ENCODE measurements at regions not wholly inside any gene's neighbourhood (a gene's known extent, or its start where the extent isn't known, plus 50 kb on each side); places are given as distances from the start of the nearest gene placed in this dataset.

DNA sequence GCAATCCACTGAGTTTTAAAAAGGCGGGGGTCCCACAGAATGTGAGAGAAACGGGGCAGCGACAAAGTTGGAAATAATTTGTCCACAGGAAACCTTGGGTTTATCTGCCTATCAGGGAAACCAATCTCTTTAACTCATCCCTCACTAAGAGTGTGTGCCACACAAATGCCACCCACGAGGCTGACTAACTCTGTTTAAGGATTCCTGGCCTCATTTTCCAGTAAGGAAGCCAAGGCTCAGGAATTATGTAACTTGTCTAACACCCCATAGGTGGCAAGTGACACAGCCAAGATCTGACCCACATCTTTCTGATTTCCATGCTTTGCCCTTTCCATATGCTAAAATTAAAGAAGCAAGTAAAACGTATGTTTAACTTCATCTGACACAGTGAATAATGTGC, 263.2 kb downstream of the CNTN3 start:
- no peak for DNase-seq (ENCODE audit: low spot score)

DNA sequence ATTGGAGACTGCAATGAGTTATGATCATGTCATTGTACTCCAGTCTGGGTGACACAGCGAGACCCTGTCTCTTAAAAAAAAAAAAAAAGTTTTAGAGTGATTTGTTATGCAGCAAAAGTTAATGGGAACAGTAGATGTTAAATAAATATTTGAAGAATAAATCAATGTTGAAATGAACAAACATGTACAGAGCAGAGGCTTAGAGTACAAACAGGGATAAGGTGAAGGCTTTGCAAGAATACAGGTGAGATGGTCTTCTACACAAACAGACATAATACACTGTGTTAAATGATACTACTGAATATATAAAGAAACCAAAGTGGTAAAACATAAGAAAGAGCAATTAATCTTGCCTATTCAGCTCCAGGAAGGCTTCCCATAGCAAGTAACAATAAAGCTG, 265.4 kb downstream of the CNTN3 start:
- no peak for DNase-seq (ENCODE audit: low spot score)

DNA sequence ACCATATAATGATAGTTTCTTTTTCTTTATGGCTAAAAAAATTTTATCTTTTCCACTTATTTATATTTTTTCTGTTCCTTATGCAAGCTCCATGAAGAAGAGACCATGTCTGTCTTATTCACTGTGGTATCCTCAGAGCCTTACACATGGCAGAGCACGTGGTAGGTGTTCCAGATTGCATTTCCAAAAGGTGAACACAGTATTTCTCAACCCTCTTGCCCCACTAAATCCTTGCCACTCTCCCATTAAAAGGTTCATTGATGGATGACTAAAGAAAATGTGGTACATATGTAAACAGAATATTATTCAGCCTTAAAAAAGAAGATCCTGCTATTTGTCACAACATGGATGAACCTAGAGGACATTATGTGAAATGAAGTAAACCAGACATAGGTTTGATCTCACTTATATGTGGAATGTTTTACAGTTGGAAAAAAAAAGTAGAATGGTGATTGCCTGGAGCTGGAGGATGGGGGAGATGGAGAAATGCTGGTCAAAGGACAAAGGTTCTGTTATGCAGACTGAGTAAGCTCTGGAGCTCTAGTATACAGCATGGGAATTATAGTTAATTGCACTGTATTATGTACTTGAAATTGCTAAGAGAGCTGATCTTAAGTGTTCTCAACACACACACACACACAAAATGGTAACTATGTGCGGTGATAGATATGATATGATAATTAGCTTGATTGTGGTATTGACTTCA, 266.7 kb downstream of the CNTN3 start:
- no peak for DNase-seq (ENCODE audit: low spot score)

DNA sequence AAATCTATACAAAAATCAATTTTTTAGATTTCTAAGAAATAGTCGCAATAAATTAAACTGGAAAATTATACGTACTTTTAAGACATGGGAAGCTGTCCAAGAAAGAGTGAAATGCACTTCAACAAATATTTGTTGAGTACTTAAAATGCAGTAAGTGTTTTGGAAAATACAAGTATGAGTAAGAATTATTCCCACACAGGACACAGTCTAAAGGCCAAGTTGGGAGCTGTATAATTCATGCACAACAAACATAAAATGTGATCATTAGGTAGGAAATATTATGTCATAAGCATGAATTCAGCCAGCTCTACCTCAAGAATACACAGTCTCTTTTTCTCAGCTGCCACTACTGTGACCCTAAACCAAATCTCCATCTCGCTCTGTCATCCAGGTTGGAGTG, 267.6 kb downstream of the CNTN3 start:
- DNase-seq (ENCODE audit: low spot score), result no peak

DNA sequence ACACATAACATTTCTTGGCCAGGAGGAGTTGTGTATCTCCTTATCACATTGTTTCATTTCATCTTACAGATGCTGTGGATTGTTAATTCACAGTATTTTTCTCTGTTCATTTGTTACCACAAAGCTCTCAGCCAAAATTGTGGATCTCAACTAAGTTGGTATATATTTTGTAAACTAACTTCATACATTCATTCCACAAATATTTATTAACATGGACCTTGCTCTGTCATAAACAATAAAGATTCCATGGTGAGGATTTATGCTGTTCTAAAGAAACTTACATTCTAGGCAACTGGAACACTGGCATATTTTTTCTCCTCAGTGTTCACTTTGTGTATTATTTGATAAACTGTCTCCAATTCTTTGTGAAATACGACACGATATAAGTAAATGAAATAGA, 268.8 kb downstream of the CNTN3 start:
- no peak for DNase-seq (ENCODE audit: low spot score)

DNA sequence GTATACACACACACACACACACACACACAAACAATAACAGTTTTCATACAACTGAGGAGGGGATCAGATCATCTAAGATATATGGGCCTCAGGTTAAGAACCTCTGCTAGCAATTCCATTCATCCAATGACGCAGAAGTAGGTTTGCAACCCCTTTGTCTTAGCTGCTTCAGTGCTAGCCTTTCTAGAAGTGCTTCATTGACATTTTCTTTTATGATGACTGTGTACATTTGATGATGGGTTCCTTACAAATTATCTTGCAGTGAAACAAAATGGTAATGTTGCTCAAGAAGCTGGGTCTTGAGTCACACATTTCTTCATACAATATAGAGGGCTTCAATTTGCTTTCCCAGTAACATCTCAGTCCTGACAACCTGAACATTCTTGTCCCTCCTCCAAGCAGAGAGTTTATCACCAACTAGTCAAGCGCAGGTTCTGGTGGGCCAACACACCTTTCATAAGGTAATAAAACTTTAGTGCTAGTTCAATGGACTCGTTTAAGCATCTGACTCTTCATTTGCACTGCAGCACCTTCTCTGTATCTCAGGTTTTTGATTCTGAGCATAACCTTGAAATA, 269.5 kb downstream of the CNTN3 start:
- DNase-seq (ENCODE audit: low spot score), result no peak

DNA sequence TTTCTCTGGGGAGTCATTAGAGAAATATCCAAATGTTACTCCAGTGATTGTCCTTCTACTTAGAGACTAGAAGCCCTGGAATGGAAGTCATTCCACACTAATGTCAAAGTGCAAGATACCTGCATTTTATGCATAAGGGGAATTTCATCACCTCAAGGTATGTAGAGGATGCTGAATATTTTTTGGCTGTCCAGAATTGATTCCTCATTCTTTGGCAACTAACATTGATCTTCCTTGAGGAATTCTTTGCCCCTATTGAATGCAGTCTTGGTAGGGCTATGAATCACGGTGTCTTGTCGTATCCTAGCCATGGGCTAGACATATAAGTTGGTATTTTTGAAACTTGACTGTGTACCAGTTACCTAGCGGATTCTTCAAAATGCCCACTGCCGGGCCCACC, 271.1 kb downstream of the CNTN3 start:
- no peak for DNase-seq (ENCODE audit: low spot score)

DNA sequence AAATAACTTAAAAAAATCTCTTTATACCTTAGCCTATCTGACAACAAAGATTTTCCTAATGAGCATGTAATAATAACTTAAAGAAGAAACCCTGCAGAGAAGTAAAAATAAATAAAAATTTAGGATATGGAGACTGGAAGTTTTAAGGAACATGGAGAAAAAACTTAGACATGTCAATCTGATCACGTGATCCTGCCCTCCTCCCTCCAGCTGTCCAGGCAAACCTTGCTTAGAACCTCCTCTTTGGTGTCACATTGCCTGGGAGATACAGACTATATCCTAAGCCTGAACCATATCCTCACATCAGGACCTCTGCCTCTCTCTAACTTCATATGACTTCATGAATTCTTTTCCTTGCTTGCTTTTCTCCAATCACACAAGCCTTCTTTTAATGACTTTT, 275.5 kb downstream of the CNTN3 start:
- no peak for DNase-seq (ENCODE audit: low spot score)

DNA sequence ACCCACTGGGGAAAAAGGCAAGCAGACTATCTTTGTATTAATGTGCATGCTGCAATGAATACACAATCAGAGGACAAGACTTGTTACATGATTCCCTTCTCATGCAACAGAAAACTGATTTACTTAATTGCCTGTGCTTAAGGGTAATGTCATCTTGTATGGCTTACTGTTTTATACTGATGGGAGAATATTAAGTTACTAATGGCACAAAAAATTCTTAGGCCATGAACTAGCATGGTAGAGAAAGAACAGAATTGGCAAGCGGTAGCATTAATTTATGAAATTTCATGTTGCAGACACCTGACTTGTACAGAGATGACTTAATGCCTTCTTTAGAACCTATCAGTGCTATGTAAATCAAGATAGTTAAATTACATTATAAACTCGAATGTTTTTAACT, 282.3 kb downstream of the CNTN3 start:
- no peak for DNase-seq (ENCODE audit: low spot score)

DNA sequence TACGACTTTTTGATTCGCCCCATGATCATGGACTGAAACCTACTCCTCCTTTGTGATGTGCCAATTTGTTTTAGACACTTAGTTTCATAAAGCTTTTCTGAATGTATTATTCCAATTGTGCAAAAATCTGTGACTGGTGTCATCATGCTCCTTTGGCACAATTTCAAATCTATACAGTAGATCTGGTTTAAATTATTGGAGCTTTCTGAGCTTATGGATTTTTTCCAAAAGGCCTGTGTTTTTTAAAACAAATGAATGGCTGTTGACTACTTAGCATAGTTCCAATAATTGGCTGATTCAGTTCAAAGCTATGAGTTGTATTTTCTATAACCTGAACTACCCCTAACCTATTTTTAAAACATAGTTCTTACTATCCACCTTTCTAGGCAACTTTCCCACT, 282.7 kb downstream of the CNTN3 start:
- DNase-seq (ENCODE audit: low spot score), result no peak

DNA sequence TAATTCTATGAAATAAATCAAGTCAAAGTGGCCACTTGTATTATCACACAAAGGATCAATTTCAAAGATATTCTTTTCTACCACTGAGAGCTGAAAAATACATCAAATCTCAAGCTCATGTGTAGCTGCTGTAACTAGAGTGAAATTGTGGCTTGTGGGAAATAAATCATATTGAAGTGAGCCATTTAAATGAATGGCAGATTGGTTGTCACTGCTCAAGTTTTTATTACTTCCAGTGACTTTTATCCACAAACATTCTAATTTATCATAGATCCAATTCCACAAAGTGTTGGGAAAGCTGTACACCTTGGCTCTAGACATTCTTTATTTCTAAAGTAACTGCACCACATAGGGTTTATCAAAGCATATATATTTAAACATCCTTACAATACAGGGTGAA, 285.4 kb downstream of the CNTN3 start:
- no peak for DNase-seq (ENCODE audit: low spot score)

DNA sequence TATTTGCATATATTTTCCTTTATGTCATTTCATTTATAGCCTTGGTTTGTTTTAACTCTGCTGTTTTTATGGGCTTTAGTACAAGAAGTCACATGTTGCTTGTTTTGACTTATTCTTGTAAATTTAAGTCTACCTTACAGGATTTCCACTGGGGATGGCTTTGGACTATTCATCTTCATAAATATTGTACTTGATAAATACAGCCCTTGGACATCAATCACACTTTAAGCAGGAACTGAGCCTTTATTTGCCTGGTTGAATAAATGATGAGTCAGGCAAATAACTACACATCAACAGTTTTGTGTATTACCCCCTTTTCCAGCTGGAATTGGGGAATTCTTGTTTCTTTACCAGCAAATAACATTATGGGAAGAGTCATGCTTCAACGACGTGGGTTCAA, 286.0 kb downstream of the CNTN3 start:
- no peak for DNase-seq (ENCODE audit: low spot score)

DNA sequence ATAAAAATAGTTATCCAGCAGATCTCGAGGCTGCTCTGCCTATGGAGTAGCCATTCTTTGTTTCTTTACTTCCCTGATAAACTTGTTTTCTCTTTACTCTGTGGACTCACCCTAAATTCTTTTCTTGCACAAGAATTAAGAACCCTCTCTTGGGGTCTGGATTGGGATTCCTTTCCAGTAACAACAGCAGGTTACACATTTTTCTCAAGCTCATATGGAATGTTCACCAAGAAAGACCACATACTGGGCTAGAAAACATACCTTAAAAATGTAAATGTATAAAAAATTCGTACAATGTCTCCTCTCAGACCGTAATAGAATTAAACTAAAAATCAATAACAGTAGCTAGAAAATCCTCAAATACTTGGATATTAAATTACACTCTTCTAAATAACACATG, 299.2 kb downstream of the CNTN3 start:
- DNase-seq (ENCODE audit: low spot score), result no peak

DNA sequence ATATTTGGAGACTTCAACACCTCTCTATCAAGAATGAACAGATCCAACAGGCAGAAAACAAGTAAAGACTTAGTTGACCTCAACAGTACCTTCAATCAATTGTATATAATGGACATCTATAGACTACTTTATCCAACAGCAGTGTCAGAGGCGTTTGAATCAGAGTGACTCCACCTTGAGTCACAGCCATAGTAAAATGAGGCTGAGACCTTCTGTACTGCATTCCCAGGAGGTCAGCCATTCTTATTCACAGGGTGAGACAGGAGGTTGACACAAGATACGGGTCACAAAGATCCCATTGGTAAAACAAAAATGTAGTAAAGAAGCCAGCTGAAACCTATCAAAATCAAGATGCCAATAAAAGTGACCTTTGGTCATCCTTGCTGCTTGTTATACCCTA, 299.8 kb downstream of the CNTN3 start:
- DNase-seq (ENCODE audit: low spot score), result no peak

DNA sequence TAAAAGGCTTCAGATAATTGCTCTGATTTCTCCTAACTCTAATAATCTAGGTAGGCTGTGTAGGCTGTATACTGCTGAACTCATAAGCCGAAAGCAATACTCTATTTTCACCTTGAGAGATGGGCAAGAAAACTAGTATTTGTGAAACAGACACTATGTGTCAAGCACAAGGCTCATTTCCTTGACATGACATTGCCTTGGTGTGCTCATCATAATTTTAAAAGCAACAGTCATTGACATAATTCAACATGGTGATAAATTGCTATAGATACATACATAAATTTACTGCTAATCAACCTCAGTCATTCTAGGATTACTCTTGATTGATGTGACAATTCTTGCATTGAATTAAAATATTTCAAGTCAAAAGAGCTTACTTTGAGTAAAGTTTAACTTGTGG, 304.7 kb downstream of the CNTN3 start:
- no peak for DNase-seq (ENCODE audit: low spot score)

DNA sequence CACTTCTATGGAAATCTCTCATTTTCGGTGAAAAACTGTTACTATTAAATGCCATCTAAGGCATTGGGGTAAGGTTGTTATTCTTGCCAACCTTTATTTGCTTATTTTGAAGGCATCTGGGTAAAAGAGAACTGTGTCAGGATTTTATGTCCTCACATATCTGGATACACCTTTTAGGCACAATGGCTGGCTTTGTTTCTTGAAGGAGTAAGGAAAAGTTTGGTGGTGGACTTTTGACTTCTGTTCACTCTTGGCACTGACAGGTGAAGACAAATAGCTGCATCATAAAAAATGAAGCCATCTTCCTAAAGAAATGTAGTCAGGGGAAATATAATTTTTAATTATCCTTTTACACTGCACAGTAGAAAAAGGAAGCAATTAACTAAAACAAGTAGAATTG, 310.0 kb downstream of the CNTN3 start:
- no peak for DNase-seq (ENCODE audit: low spot score)

DNA sequence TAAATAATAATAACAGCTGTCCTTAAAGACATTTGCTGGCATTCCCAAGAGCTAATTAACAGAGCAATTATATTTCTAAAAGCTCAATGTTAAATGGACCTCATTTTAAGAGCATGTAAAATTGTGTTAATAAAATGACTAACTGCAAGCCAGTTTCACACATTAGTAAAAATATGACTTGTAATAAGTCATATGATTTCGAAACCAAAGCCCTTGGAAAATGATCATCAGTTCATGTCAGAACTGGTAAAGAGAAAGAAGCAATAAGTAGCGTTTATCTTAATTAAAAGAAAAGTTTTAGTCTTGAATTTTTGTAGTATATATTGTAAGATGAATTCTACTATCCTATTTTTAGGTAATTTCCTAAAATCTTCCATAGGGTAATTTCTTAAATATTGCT, 310.7 kb downstream of the CNTN3 start:
- DNase-seq (ENCODE audit: low spot score), result no peak

DNA sequence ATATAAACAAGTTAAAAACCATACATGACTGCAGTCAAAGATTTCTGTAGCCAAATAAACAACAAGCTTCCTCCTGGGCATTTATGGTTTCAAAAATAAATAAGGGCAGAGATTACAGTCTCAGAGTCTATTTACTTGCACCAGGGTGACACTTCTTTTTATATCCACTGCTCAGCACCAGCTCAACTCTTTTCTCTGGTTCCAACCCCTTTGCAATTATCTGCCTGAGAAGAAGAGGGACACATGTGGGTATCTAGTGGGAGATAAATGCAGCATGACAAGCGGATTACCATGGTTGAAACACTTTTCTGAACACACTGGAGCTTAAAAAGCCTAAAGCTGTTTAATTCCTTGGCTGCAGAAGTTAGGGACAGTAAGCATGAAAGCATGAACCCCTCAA, 311.5 kb downstream of the CNTN3 start:
- no peak for DNase-seq (ENCODE audit: low spot score)

DNA sequence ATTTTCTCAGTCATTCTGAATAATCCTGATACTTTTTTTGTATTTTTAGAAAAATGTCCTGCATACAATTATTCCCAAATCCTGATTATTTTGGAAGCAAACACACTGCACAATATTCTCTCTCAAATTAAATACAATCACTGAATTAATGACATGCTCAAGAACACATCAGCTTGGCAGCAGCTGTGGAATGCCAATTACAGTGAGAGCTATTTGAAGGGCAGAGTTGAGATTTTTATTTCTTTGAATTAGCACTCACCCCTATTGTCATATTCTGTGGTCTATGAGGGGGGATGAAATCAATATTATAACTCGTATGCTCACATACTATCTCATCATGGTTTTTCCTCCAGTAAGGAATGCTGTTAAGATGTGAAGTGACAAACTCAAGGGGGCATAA, 312.2 kb downstream of the CNTN3 start:
- no peak for DNase-seq (ENCODE audit: low spot score)

DNA sequence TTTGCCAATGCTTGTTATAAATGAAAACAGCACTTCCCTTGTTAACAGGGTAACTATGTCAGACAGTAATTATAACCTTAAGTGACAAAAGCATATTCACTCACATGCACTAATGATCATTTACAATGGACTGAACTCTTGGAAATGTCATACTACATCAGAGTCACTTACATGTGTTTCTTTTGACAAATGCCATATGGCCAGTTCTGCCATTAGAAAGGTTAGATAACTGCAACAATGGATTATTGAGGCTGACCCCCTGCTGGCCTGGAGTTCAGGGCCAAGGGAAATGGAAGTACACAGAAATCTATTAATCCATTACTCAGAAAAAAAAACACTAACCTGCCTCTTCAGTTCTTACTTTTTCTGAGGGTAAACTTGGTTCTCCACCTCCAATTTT, 313.4 kb downstream of the CNTN3 start:
- no peak for DNase-seq (ENCODE audit: low spot score)

DNA sequence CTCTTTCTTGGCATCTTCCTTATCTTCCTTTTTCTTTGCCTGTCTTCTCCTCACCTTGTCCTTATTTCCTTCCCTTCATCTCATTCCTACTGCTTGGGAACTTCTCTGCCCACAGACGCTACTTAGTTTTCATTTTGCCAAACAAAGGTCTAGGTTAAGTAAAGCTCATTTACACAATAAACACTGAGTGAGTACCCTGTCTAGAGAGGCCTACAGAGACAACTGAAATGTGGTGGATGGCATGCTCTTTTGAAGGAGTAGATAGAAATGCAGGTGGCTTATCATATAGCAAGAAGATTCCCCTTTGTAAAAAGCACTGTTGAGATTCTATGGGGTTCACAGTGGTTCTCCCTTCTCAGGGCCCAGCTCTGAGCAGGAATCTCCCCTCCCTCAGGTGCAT, 319.0 kb downstream of the CNTN3 start:
- no peak for DNase-seq (ENCODE audit: low spot score)

DNA sequence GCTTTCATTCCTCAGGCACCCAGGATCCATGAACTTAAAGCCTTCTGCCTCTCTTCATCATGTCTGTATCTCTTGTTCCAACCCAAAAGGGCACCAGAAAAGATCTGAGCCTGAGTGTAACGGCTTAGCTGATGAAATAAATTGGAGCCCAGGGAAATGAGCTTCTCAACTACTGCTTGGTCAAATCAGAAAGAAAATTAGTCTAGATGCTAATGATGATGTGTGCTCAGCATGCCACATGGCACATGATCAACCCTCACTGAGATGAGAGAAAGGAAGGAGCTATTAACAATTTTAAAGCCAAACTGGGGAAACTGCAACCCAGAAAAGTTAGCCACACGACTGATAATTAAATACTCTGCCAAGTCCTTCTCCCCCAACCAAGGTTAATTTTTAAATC, 325.7 kb downstream of the CNTN3 start:
- DNase-seq (ENCODE audit: low spot score), result no peak

DNA sequence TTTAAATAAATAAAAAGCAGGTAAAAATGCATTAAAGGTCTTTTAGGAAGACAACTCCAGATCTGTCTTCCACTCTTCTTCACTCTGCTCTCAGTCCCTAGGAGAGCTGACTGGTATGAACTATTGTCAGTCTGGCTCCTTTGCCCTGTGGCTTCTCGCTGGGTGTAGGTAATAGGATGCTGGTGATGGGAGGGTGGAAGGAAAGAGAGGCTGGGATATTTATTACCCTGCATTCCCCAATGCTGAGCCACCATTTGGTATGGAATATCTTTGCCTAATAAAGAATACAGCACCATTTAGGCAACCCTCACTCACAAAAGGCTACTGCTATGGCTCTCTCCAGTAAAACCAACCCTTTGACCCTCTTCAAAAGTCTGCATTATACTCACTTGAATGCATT, 326.9 kb downstream of the CNTN3 start:
- no peak for DNase-seq (ENCODE audit: low spot score)

DNA sequence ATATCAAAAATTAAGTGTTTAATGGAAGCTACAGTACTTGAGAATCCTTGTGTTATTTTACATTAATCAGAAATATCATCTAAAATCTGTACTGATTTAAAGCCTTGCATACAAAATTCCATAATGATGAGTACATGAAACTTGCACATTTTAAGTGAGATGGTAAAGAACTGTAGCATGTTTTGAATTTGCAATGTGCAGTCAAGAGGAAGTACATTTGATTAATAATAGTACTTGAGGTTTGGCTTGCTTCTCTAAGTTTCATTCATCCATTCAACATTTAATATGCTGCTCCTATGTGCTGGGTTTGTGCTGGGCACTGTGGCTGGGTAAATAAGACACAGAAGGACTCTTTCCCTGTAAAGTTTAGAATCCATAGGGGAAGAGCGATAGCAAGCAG, 332.3 kb downstream of the CNTN3 start:
- DNase-seq (ENCODE audit: low spot score), result no peak

DNA sequence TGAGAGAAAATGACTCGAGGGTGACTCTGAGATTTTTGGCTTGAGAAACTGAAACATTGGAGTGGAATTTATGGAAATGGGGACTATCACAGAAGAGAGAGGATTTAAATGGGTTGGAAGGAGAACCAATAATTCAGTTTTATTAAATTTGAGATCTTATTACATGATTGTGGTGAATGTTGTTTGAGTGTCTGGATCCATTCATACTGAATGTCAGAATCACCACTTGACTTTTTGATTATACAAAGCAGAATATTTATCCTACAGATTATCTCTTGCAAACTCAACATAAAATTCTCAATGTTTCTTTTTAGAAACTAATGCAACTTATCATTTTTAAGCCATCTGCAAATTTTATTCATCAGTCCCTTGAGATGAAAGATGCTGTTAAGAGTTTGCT, 332.8 kb downstream of the CNTN3 start:
- DNase-seq (ENCODE audit: low spot score), result no peak

All from AG20443 (cell line).